ENCODE measurements at regions not wholly inside any gene's neighbourhood (a gene's known extent, or its start where the extent isn't known, plus 50 kb on each side); places are given as distances from the start of the nearest gene placed in this dataset.

- Histone ChIP-seq H3K4me2 (ENCODE audit: low read length) (no peak overlapping the region), H3K4me1 (ENCODE audit: control insufficient read depth, insufficient read depth, low read length) (peaks cover 29% of the 10 kb centered on the region), H3K9me3 (replicated peaks; ENCODE audit: low read length) (no peaks in the 10 kb centered on the region), H3K36me3 (ENCODE audit: insufficient read depth, low read length) (no peaks in the 10 kb centered on the region), H3K9ac (ENCODE audit: low read depth, low read length) (no peak overlapping the region), H3K27me3 (ENCODE audit: control insufficient read depth, insufficient read depth, low read length) (no peaks in the 10 kb centered on the region), H3K4me3 (ENCODE audit: low read length) (no peak overlapping the region)
Observed at GRCh38 chr3:18114894-18115293, 310.2 kb downstream of the SATB1 start.

GRCh38 chr3:18113417-18113816 lies 311.7 kb downstream of the SATB1 start:
- Histone ChIP-seq H3K27me3 (ENCODE audit: control insufficient read depth, insufficient read depth, low read length) (no peaks in the 10 kb centered on the region), H3K4me3 (ENCODE audit: low read length) (no peak overlapping the region), H3K4me1 (ENCODE audit: control insufficient read depth, insufficient read depth, low read length) (peaks cover 18% of the 10 kb centered on the region), H3K4me2 (ENCODE audit: low read length) (no peak overlapping the region), H3K9me3 (replicated peaks; ENCODE audit: low read length) (no peaks in the 10 kb centered on the region), H3K36me3 (ENCODE audit: insufficient read depth, low read length) (no peaks in the 10 kb centered on the region), H3K9ac (ENCODE audit: low read depth, low read length) (no peak overlapping the region)

GRCh38 chr3:18112674-18113375 lies 312.3 kb downstream of the SATB1 start:
- Histone ChIP-seq H3K9me3 (replicated peaks; ENCODE audit: low read length) (no peaks in the 10 kb centered on the region), H3K4me3 (ENCODE audit: low read length) (no peak overlapping the region), H3K4me1 (ENCODE audit: control insufficient read depth, insufficient read depth, low read length) (peaks cover 18% of the 10 kb centered on the region), H3K27me3 (ENCODE audit: control insufficient read depth, insufficient read depth, low read length) (no peaks in the 10 kb centered on the region), H3K4me2 (ENCODE audit: low read length) (no peak overlapping the region), H3K36me3 (ENCODE audit: insufficient read depth, low read length) (no peaks in the 10 kb centered on the region), H3K9ac (ENCODE audit: low read depth, low read length) (no peak overlapping the region)

DNA sequence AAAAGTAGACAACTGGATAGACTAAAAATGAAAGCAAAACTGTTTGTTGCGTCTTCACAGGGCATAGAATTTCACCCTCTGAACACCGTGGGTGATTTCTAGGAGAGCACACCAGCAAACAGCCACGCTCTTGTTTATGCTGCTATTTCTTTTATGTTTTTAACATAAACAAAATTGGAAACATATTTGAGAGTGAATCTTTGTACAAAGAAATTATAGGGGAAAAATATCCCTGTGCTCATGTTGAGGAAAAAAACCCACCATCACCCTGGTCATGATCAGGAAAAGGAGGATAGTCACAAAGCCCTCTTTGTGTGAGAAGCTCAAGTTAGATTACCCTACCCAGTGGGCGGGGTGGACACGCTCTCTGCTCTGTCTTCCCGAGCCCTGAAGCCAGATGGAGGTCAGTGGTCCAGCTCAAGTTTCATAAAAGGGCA lies 313.3 kb downstream of the SATB1 start:
- Histone ChIP-seq H3K36me3 (ENCODE audit: insufficient read depth, low read length) (no peaks in the 10 kb centered on the region), H3K9me3 (replicated peaks; ENCODE audit: low read length) (no peaks in the 10 kb centered on the region), H3K9ac (ENCODE audit: low read depth, low read length) (peak overlapping the region; percentile 65), H3K4me3 (ENCODE audit: low read length) (peak overlapping the region; percentile 12), H3K4me2 (ENCODE audit: low read length) (peak overlapping the region; percentile 72), H3K4me1 (ENCODE audit: control insufficient read depth, insufficient read depth, low read length) (peaks cover 14% of the 10 kb centered on the region), H3K27me3 (ENCODE audit: control insufficient read depth, insufficient read depth, low read length) (no peaks in the 10 kb centered on the region)

GRCh38 chr3:18103591-18103990 lies 321.5 kb downstream of the SATB1 start:
- Histone ChIP-seq H3K4me2 (ENCODE audit: low read length) (no peak overlapping the region), H3K36me3 (ENCODE audit: insufficient read depth, low read length) (no peaks in the 10 kb centered on the region), H3K4me1 (ENCODE audit: control insufficient read depth, insufficient read depth, low read length) (peaks cover 21% of the 10 kb centered on the region), H3K9ac (ENCODE audit: low read depth, low read length) (no peak overlapping the region), H3K4me3 (ENCODE audit: low read length) (no peak overlapping the region), H3K9me3 (replicated peaks; ENCODE audit: low read length) (no peaks in the 10 kb centered on the region), H3K27me3 (ENCODE audit: control insufficient read depth, insufficient read depth, low read length) (no peaks in the 10 kb centered on the region)

DNA sequence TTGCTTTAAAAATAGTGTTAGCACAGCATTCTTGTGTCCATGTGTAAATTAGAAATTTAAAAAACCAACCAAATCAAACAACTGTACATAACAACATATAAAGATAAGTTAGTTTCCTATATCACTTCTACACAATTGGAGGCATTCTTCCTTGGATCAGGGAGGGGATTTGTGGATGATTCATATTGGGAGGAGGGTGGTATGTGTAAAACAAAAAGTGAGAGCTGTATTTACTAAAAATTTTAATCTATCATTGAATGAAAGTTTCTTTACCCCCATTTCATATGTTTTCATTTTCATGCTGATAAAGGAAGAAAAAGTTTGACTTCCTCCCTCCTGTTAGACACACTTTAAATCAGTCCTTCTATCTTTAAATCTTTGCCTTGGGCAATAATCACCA lies 325.0 kb downstream of the SATB1 start:
- H3K36me3 ChIP-seq (ENCODE audit: insufficient read depth, low read length) = no peaks in the 10 kb centered on the region
- peak overlapping the region; percentile 72 for H3K4me2 ChIP-seq (ENCODE audit: low read length)
- no peaks in the 10 kb centered on the region for H3K27me3 ChIP-seq (ENCODE audit: control insufficient read depth, insufficient read depth, low read length)
- H3K4me3 ChIP-seq (ENCODE audit: low read length) = no peak overlapping the region
- no peaks in the 10 kb centered on the region for H3K9me3 ChIP-seq (replicated peaks; ENCODE audit: low read length)
- peaks cover 27% of the 10 kb centered on the region for H3K4me1 ChIP-seq (ENCODE audit: control insufficient read depth, insufficient read depth, low read length)
- H3K9ac ChIP-seq (ENCODE audit: low read depth, low read length) = no peak overlapping the region

DNA sequence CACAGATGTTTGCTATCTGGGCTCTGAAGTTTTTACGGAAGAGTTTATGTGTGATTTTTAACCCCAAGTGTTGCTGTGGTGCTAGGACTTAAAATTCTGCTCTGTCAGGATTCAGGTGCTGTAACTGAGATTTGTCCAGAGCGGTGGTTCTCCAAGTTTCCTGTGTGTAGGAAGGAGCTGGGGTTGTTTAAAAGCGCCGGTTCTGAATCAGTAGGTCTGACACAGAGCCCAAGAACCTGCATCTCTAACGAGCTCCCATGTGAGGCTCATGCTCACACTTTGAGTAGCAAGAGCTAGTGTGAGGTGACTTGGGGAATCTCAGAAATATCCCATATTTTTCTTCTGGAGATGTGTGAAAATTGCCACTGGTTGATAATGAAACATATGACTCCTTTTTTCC lies 325.5 kb downstream of the SATB1 start:
- Histone ChIP-seq H3K36me3 (ENCODE audit: insufficient read depth, low read length) (no peaks in the 10 kb centered on the region), H3K9ac (ENCODE audit: low read depth, low read length) (peak overlapping the region; percentile 57), H3K9me3 (replicated peaks; ENCODE audit: low read length) (no peaks in the 10 kb centered on the region), H3K27me3 (ENCODE audit: control insufficient read depth, insufficient read depth, low read length) (no peaks in the 10 kb centered on the region), H3K4me1 (ENCODE audit: control insufficient read depth, insufficient read depth, low read length) (peaks cover 27% of the 10 kb centered on the region), H3K4me3 (ENCODE audit: low read length) (peak overlapping the region; percentile 8), H3K4me2 (ENCODE audit: low read length) (peak overlapping the region; percentile 72)

DNA sequence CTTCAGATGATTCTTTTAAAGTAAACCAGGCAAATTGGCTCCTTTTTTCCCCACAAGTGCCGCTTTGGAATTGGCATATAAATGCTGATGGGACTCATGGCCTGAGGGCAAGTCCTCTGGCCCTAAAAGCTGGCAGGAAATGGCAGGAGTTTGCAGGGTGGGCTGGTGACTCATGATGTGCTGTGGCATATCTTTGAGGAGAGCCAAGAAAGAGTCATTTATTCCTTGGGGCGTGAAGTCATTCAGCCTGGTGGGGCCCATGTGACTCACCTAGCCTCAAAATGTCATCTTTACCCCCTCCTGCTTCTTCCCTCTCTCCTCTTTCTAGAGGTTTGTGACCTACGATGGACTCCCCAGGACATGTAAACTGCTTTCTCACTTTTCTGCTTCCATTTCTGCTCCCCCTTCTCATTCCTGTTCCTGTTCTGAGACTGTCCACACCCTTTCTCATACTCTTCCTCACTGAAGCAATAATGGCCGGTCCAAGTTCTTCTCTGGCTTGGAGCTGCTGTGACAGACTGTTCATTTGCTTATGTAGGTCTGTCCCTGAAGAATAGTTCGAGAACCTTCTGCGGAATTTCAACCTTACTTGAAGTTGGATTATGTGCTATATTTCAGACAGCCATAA lies 326.1 kb downstream of the SATB1 start:
- Histone ChIP-seq H3K4me2 (ENCODE audit: low read length) (peak overlapping the region; percentile 72), H3K9ac (ENCODE audit: low read depth, low read length) (peak overlapping the region; percentile 57), H3K4me1 (ENCODE audit: control insufficient read depth, insufficient read depth, low read length) (peaks cover 27% of the 10 kb centered on the region), H3K4me3 (ENCODE audit: low read length) (peak overlapping the region; percentile 45), H3K36me3 (ENCODE audit: insufficient read depth, low read length) (no peaks in the 10 kb centered on the region), H3K9me3 (replicated peaks; ENCODE audit: low read length) (no peaks in the 10 kb centered on the region), H3K27me3 (ENCODE audit: control insufficient read depth, insufficient read depth, low read length) (no peaks in the 10 kb centered on the region)

- no peaks in the 10 kb centered on the region for H3K9me3 ChIP-seq (replicated peaks; ENCODE audit: low read length)
Observed at GRCh38 chr3:18097989-18098388, 327.1 kb downstream of the SATB1 start.

DNA sequence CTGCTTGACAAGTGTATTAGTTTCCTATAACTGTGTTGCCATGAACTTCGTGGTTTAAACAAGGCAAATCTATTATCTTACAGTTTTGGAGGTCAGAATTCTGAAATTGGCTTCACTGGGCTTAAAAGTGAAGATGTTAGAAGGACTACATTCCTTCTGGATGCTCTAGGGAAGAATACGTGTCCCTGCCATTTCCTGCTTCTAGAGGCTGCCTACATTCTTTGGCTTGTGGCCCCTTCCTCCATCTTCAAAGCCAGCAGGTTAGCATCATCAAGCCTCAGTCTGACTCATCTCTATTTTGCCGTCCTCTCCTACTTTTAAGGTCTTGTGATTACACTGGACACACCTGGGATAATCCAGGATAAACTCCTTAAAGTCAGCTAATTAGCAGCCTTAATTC lies 327.7 kb downstream of the SATB1 start:
- H3K27me3 ChIP-seq (ENCODE audit: control insufficient read depth, insufficient read depth, low read length) = no peaks in the 10 kb centered on the region
- H3K4me3 ChIP-seq (ENCODE audit: low read length) = no peak overlapping the region
- H3K4me2 ChIP-seq (ENCODE audit: low read length) = no peak overlapping the region
- H3K4me1 ChIP-seq (ENCODE audit: control insufficient read depth, insufficient read depth, low read length) = peaks cover 27% of the 10 kb centered on the region
- H3K36me3 ChIP-seq (ENCODE audit: insufficient read depth, low read length) = no peaks in the 10 kb centered on the region
- no peak overlapping the region for H3K9ac ChIP-seq (ENCODE audit: low read depth, low read length)
- H3K9me3 ChIP-seq (replicated peaks; ENCODE audit: low read length) = no peaks in the 10 kb centered on the region

More at GRCh38 chr3:18097989-18098388, 327.1 kb downstream of the SATB1 start:
- Histone ChIP-seq H3K4me2 (ENCODE audit: low read length) (no peak overlapping the region), H3K4me3 (ENCODE audit: low read length) (no peak overlapping the region), H3K27me3 (ENCODE audit: control insufficient read depth, insufficient read depth, low read length) (no peaks in the 10 kb centered on the region), H3K4me1 (ENCODE audit: control insufficient read depth, insufficient read depth, low read length) (peaks cover 27% of the 10 kb centered on the region), H3K9ac (ENCODE audit: low read depth, low read length) (no peak overlapping the region), H3K36me3 (ENCODE audit: insufficient read depth, low read length) (no peaks in the 10 kb centered on the region)

- Histone ChIP-seq H3K4me1 (ENCODE audit: control insufficient read depth, insufficient read depth, low read length) (no peaks in the 10 kb centered on the region), H3K4me3 (ENCODE audit: low read length) (no peak overlapping the region), H3K4me2 (ENCODE audit: low read length) (no peak overlapping the region), H3K36me3 (ENCODE audit: insufficient read depth, low read length) (no peaks in the 10 kb centered on the region), H3K27me3 (ENCODE audit: control insufficient read depth, insufficient read depth, low read length) (no peaks in the 10 kb centered on the region), H3K9me3 (replicated peaks; ENCODE audit: low read length) (no peaks in the 10 kb centered on the region), H3K9ac (ENCODE audit: low read depth, low read length) (no peak overlapping the region)
Observed at GRCh38 chr3:18092726-18093125, 332.4 kb downstream of the SATB1 start.

DNA sequence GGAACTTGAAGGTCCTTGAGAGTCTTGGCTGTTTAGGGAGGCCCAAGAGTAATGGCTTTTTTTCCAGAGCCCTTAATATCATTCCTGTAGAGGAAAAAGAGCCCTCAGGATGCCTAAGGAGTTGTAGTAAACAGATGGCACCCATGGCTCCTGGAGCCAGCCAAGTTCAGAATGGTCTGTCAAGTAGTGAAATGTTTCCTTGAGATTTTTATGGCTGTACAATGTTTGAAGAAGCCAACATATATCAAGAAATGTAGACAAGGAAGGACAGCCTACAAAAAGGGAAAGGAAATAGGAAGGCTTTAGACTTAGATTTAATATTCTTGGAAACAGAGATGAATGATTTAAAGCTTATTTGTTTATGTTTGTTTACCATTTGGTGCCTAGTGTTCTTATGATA lies 334.8 kb downstream of the SATB1 start:
- H3K4me1 ChIP-seq (ENCODE audit: control insufficient read depth, insufficient read depth, low read length) = no peaks in the 10 kb centered on the region
- H3K9ac ChIP-seq (ENCODE audit: low read depth, low read length) = no peak overlapping the region
- no peaks in the 10 kb centered on the region for H3K9me3 ChIP-seq (replicated peaks; ENCODE audit: low read length)
- H3K27me3 ChIP-seq (ENCODE audit: control insufficient read depth, insufficient read depth, low read length) = no peaks in the 10 kb centered on the region
- H3K4me2 ChIP-seq (ENCODE audit: low read length) = no peak overlapping the region
- H3K4me3 ChIP-seq (ENCODE audit: low read length) = no peak overlapping the region
- no peaks in the 10 kb centered on the region for H3K36me3 ChIP-seq (ENCODE audit: insufficient read depth, low read length)
